PC-3 (cell line): ENCODE measurements at regions not wholly inside any gene's neighbourhood (a gene's known extent, or its start where the extent isn't known, plus 50 kb on each side); places are given as distances from the start of the nearest gene placed in this dataset.

ENCODE experiments used
- ATAC-seq: fragments of 200-7000 bp; cut with Tn5 transposase; 2 replicates; pipeline ENCODE4 v1.9.1; 2020; ENCODE audit warnings: mild to moderate bottlenecking, moderate library complexity
- BruUV-seq: library from RNA; stranded (reverse); fragments of 400-500 nt; replicated peaks from 2 replicates; lab custom pipeline; 2021; lab: Mats Ljungman, UMichigan
- CTCF ChIA-PET: fragments of 300-600 bp; sonication (Branson Sonifier 250); formaldehyde crosslinking; loops from one replicate; lab custom pipeline; 2022; ENCODE audit warnings: antibody characterized with exemption; lab: Charles Lee
- POLR2A ChIA-PET: fragments of 300-600 bp; sonication (Branson Sonifier 250); formaldehyde crosslinking; loops from one replicate; lab custom pipeline; 2022; ENCODE audit warnings: antibody characterized with exemption; ENCODE audit not compliant: unreplicated experiment; lab: Charles Lee
- DNase-seq: peaks from one replicate; pipeline ENCODE4 v3.0.0-alpha.2; 2015
- H2AFZ ChIP-seq: fragments of 300-600 bp; sonication (generic); 2 replicates; pipeline ENCODE4 v1.6.0; 2016; ENCODE audit warnings: antibody characterized with exemption, low read length
- H3F3A ChIP-seq: fragments of 300-600 bp; sonication (generic); one replicate; pipeline ENCODE4 v1.6.0; 2017; ENCODE audit warnings: antibody characterized with exemption, low read length, control low read depth, mild to moderate bottlenecking; ENCODE audit not compliant: unreplicated experiment
- H3K27ac ChIP-seq: fragments of 300-600 bp; sonication (generic); 2 replicates; pipeline ENCODE4 v1.5.1; 2016; ENCODE audit warnings: mild to moderate bottlenecking, low read length
- H3K27me3 ChIP-seq: fragments of 300-600 bp; sonication (generic); 2 replicates; pipeline ENCODE4 v1.6.1; 2016; ENCODE audit warnings: low read length, mixed read lengths
- H3K36me3 ChIP-seq: fragments of 300-600 bp; sonication (generic); 2 replicates; pipeline ENCODE4 v1.6.1; 2016; ENCODE audit warnings: low read depth, mixed run types, low read length, mixed read lengths
- H3K4me1 ChIP-seq: fragments of 300-600 bp; sonication (generic); 2 replicates; pipeline ENCODE4 v1.5.1; 2016; ENCODE audit warnings: low read length; ENCODE audit not compliant: insufficient read depth
- H3K4me2 ChIP-seq: fragments of 300-600 bp; sonication (generic); 2 replicates; pipeline ENCODE4 v1.6.0; 2016; ENCODE audit warnings: low read length
- H3K4me3 ChIP-seq: fragments of 300-600 bp; sonication (generic); 2 replicates; pipeline ENCODE4 v1.5.1; 2016; ENCODE audit warnings: mild to moderate bottlenecking, low read length, mixed read lengths
- H3K79me2 ChIP-seq: fragments of 300-600 bp; sonication (generic); 2 replicates; pipeline ENCODE4 v1.6.1; 2017; ENCODE audit warnings: low read length, mixed read lengths
- H3K9ac ChIP-seq: fragments of 300-600 bp; sonication (generic); 2 replicates; pipeline ENCODE4 v1.6.0; 2016; ENCODE audit warnings: mild to moderate bottlenecking, low read length
- H3K9me2 ChIP-seq: fragments of 300-600 bp; sonication (generic); replicated peaks from 2 replicates; pipeline ENCODE4 v1.6.1; 2016; ENCODE audit warnings: mixed run types, low read length, mixed read lengths
- H3K9me3 ChIP-seq: fragments of 300-600 bp; sonication (generic); 2 replicates; pipeline ENCODE4 v1.6.1; 2016; ENCODE audit warnings: low read length, mixed read lengths
- H4K20me1 ChIP-seq: fragments of 300-600 bp; sonication (generic); 2 replicates; pipeline ENCODE4 v1.6.1; 2016; ENCODE audit warnings: low read length, mixed read lengths
- CTCF ChIP-seq: fragments of 300-600 bp; sonication (generic); conservative IDR thresholded peaks from 2 replicates; pipeline ENCODE4 v1.5.1; 2017; ENCODE audit warnings: antibody characterized with exemption, low read depth, mild to moderate bottlenecking, low read length
- EZH2 ChIP-seq: fragments of 300-600 bp; sonication (generic); IDR thresholded peaks from one replicate; pipeline ENCODE4 v1.6.1; 2017; ENCODE audit warnings: antibody characterized with exemption, mild to moderate bottlenecking, low read length; ENCODE audit not compliant: unreplicated experiment
- EZH2phosphoT487 ChIP-seq: fragments of 300-600 bp; sonication (generic); IDR thresholded peaks from 2 replicates; pipeline ENCODE4 v1.6.1; 2018; ENCODE audit warnings: mild to moderate bottlenecking, antibody characterized with exemption, low read length, borderline replicate concordance
- intact Hi-C: fragments of 100-400 bp; cut with micrococcal nuclease; formaldehyde crosslinking; loops from 2 replicates; pipeline ENCODE4 v1.9.0; 2023

DNA sequence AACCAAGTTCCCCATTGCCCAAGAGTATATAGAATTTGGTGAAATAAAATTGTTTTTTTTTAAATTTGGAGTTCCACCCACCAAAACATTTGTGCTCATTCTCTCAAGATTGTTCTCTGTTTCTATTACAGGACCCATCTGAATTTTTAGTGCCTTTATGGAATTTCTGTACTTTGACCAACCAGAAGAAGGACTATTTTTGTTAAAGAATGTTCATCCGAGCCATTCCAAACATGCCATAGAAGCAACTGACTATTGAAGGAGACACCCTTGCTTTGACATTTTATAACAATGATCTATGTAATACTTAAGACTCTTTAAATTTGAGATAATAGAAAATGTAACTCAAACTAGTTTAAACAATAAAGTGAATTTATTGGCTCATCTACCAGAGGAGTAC, 655.7 kb upstream of the ADAMTS5 start:
- POLR2A ChIA-PET, result no interaction called here

DNA sequence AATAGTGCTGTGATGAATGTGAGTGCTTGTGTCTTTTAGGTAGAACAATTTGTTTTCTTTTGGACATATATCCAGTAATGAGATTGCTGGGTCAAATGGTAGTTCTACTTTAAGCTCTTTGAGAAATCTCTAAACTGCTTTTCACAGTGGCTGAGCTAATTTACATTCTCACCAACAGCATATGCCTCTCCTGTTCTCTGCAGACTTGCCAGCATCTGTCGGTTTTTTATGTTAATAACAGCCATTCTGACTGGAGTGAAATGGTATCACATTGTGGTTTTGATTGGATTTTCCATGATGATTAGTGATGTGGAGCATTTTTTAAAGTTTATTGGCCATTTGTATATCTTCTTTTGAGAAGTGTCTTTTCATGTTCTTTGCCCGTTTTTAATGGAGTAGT, 647.3 kb upstream of the ADAMTS5 start:
- no peaks in the 10 kb centered on the region for H3K79me2 ChIP-seq
- BruUV-seq, result no TSS peak
- H3K27me3 ChIP-seq, result no peaks in the 10 kb centered on the region
- H3K4me1 ChIP-seq, result no peaks in the 10 kb centered on the region
- ATAC-seq (no peak), DNase-seq (no peak)
- intact Hi-C loops, result no loop called here
- no peaks in the 10 kb centered on the region for H3K9me2 ChIP-seq
- H4K20me1 ChIP-seq, result no peaks in the 10 kb centered on the region
- no peak for TF ChIP-seq EZH2
- TF ChIP-seq CTCF, result no peak
- TF ChIP-seq EZH2phosphoT487, result no peak
- H3F3A ChIP-seq, result no peaks in the 10 kb centered on the region
- H3K36me3 ChIP-seq, result no peaks in the 10 kb centered on the region
- CTCF ChIA-PET, result no interaction called here
- H2AFZ ChIP-seq, result no peak overlapping the region
- peaks cover 6% of the 10 kb centered on the region; the same call in 1 of the 2 replicates for H3K9me3 ChIP-seq
- no peak overlapping the region for H3K4me2 ChIP-seq
- no peak overlapping the region for H3K27ac ChIP-seq
- no peak overlapping the region for H3K4me3 ChIP-seq
- H3K9ac ChIP-seq, result no peak overlapping the region
- POLR2A ChIA-PET, result no interaction called here

More for the DNA sequence above, 655.7 kb upstream of the ADAMTS5 start:
- no peak overlapping the region for H3K4me2 ChIP-seq
- H3K79me2 ChIP-seq, result no peaks in the 10 kb centered on the region
- no peaks in the 10 kb centered on the region for H3K36me3 ChIP-seq
- no peaks in the 10 kb centered on the region for H4K20me1 ChIP-seq
- no TSS peak for BruUV-seq
- CTCF ChIA-PET, result no interaction called here
- no peak overlapping the region for H3K9ac ChIP-seq
- no peaks in the 10 kb centered on the region for H3F3A ChIP-seq
- no peak overlapping the region for H2AFZ ChIP-seq
- TF ChIP-seq CTCF (no peak), EZH2phosphoT487 (no peak), EZH2 (no peak)
- H3K4me3 ChIP-seq, result no peak overlapping the region
- H3K4me1 ChIP-seq, result no peaks in the 10 kb centered on the region
- H3K9me3 ChIP-seq, result no peaks in the 10 kb centered on the region
- DNase-seq (no peak), ATAC-seq (no peak)
- no peaks in the 10 kb centered on the region for H3K9me2 ChIP-seq
- no peak overlapping the region for H3K27ac ChIP-seq
- intact Hi-C loops, result no loop called here
- no peaks in the 10 kb centered on the region for H3K27me3 ChIP-seq

GRCh38 chr21:27606422-27606821, 639.5 kb upstream of the ADAMTS5 start:
- Histone ChIP-seq H3K27ac (no peak overlapping the region), H3K4me3 (no peak overlapping the region), H3K9me3 (no peaks in the 10 kb centered on the region), H3K4me1 (no peaks in the 10 kb centered on the region), H2AFZ (no peak overlapping the region), H3K9me2 (no peaks in the 10 kb centered on the region), H3K4me2 (no peak overlapping the region), H4K20me1 (no peaks in the 10 kb centered on the region), H3K79me2 (no peaks in the 10 kb centered on the region), H3K36me3 (no peaks in the 10 kb centered on the region), H3F3A (no peaks in the 10 kb centered on the region), H3K27me3 (no peaks in the 10 kb centered on the region), H3K9ac (no peak overlapping the region)
- ChIA-PET CTCF (no interaction called here), POLR2A (no interaction called here)
- no TSS peak for BruUV-seq
- DNase-seq (no peak), ATAC-seq (no peak)
- intact Hi-C loops, result no loop called here
- TF ChIP-seq CTCF (no peak), EZH2 (no peak), EZH2phosphoT487 (no peak)
